ENCODE measurements at regions not wholly inside any gene's neighbourhood (a gene's known extent, or its start where the extent isn't known, plus 50 kb on each side); places are given as distances from the start of the nearest gene placed in this dataset.
"Not testable (repeated sequence)": the region's sequence is repeated elsewhere in the genome, so short reads cannot be mapped to it uniquely, and the experiment has no call there.

GRCh38 chr13:52210564-52211415, 51.4 kb upstream of the NEK3 start:
- not testable (repeated sequence) for TF ChIP-seq SP1 (IDR thresholded peaks at IDR 0.05; ENCODE audit: low read depth, low read length); NFYA (IDR thresholded peaks at IDR 0.05; ENCODE audit: borderline replicate concordance, low read depth, low read length); EP300 (IDR thresholded peaks at IDR 0.05; ENCODE audit: borderline replicate concordance in 1 of 2, control insufficient read depth in 1 of 2, low read depth in 2 of 2, low read length in 2 of 2); CREB1 (IDR thresholded peaks at IDR 0.05; ENCODE audit: low read depth); CHD1 (IDR thresholded peaks at IDR 0.05; ENCODE audit: low read depth, low read length); CTCF (IDR thresholded peaks at IDR 0.05 in 2 of 3, conservative IDR thresholded peaks at IDR 0.05 in 1 of 3; ENCODE audit: control insufficient read depth in 2 of 3, extremely low read depth in 1 of 3, insufficient read depth in 1 of 3, low read depth in 3 of 3, low read length in 3 of 3); POLR2A (IDR thresholded peaks at IDR 0.05; ENCODE audit: low read depth, low read length); USF1 (IDR thresholded peaks at IDR 0.05; ENCODE audit: borderline replicate concordance, extremely low read length, insufficient read depth, low read depth, low read length); RELB (IDR thresholded peaks at IDR 0.05; ENCODE audit: low read depth)
